SK-N-MC (cell line): ENCODE measurements at regions not wholly inside any gene's neighbourhood (a gene's known extent, or its start where the extent isn't known, plus 50 kb on each side); places are given as distances from the start of the nearest gene placed in this dataset.

Experiments
- EZH2 ChIP-seq: fragments of 200-600 bp; sonication (generic); IDR thresholded peaks from one replicate; pipeline ENCODE4 v1.6.1; 2017; ENCODE audit warnings: antibody characterized with exemption
- FOXP2 ChIP-seq: optimal IDR thresholded peaks from 2 replicates; pipeline ENCODE3; 2011; ENCODE audit warnings: mild to moderate bottlenecking, moderate library complexity; ENCODE audit not compliant: insufficient read depth; ENCODE audit errors: extremely low read length, control extremely low read depth
- POLR2AphosphoS5 ChIP-seq: IDR thresholded peaks from 2 replicates; pipeline ENCODE4 v1.6.1; 2012; ENCODE audit warnings: mild to moderate bottlenecking, low read depth, low read length, borderline replicate concordance

- TF ChIP-seq EZH2 = no peak
- no peak for TF ChIP-seq POLR2AphosphoS5
- no peak for TF ChIP-seq FOXP2
Measured at GRCh38 chr7:23959821-23960220, 249.8 kb downstream of the STK31 start.
